Activated T-helper 1 cell treated with anti-CD3 and anti-CD28 coated beads, Interleukin-12 subunit alpha, Interleukin-12 subunit beta, Interleukin-2, Interleukin-4 antibody, amounts not matched to agents 30 ng/mL and 10 ng/mL and 1 ng/mL, durations not matched to agents 14 hours and 24 hours and 36 hours (primary cell): ENCODE measurements at regions not wholly inside any gene's neighbourhood (a gene's known extent, or its start where the extent isn't known, plus 50 kb on each side); places are given as distances from the start of the nearest gene placed in this dataset.

Experiments
- DNase-seq: peaks from one replicate; pipeline ENCODE4 v3.0.0; 2021; ENCODE audit warnings: low spot score
- H3K27ac Mint-ChIP-seq: one replicate; pipeline ENCODE4 v1.8.0; 2021; ENCODE audit warnings: mild to moderate bottlenecking, mixed read lengths
- H3K27me3 Mint-ChIP-seq: one replicate; pipeline ENCODE4 v1.8.0; 2022; ENCODE audit warnings: mild to moderate bottlenecking, moderate library complexity, mixed read lengths; ENCODE audit not compliant: insufficient read depth
- H3K36me3 Mint-ChIP-seq: one replicate; pipeline ENCODE4 v1.8.0; 2021; ENCODE audit warnings: low read depth, mixed read lengths
- H3K4me1 Mint-ChIP-seq: one replicate; pipeline ENCODE4 v1.8.0; 2021; ENCODE audit warnings: low read depth, mixed read lengths
- H3K4me3 Mint-ChIP-seq: one replicate; pipeline ENCODE4 v1.8.0; 2021; ENCODE audit warnings: mild to moderate bottlenecking, moderate library complexity, mixed read lengths
- H3K9me3 Mint-ChIP-seq: one replicate; pipeline ENCODE4 v1.8.0; 2021; ENCODE audit warnings: mixed read lengths
- intact Hi-C: fragments of 100-400 bp; cut with micrococcal nuclease; formaldehyde crosslinking; loops from one replicate; pipeline ENCODE4 v1.15.1; 2024

GRCh38 chr7:28269700-28270361 is 89.2 kb upstream of the JAZF1 start:
- no peak for DNase-seq
- intact Hi-C loops: no loop called here
- Mint-ChIP-seq H3K27me3 (peaks cover 17% of the 10 kb centered on the region), H3K9me3 (peaks cover 8% of the 10 kb centered on the region), H3K4me1 (no peaks in the 10 kb centered on the region), H3K36me3 (peaks cover 3% of the 10 kb centered on the region), H3K4me3 (no peak overlapping the region), H3K27ac (no peak overlapping the region)

- intact Hi-C loops: no loop called here
- no peak overlapping the region for H3K4me3 Mint-ChIP-seq
- no peak overlapping the region for H3K27ac Mint-ChIP-seq
- no peaks in the 10 kb centered on the region for H3K4me1 Mint-ChIP-seq
- peaks cover 3% of the 10 kb centered on the region for H3K36me3 Mint-ChIP-seq
- peaks cover 8% of the 10 kb centered on the region for H3K9me3 Mint-ChIP-seq
- H3K27me3 Mint-ChIP-seq: peaks cover 17% of the 10 kb centered on the region
- DNase-seq: no peak
Observed at GRCh38 chr7:28270536-28270935, 89.9 kb upstream of the JAZF1 start.

GRCh38 chr7:28272461-28272877 is 91.9 kb upstream of the JAZF1 start:
- peaks cover 8% of the 10 kb centered on the region for H3K9me3 Mint-ChIP-seq
- H3K27me3 Mint-ChIP-seq: peaks cover 19% of the 10 kb centered on the region
- intact Hi-C loops: no loop called here
- no peaks in the 10 kb centered on the region for H3K4me1 Mint-ChIP-seq
- DNase-seq: no peak
- no peak overlapping the region for H3K4me3 Mint-ChIP-seq
- peaks cover 3% of the 10 kb centered on the region for H3K36me3 Mint-ChIP-seq
- no peak overlapping the region for H3K27ac Mint-ChIP-seq

- peaks cover 3% of the 10 kb centered on the region for H3K36me3 Mint-ChIP-seq
- intact Hi-C loops: no loop called here
- H3K4me1 Mint-ChIP-seq: no peaks in the 10 kb centered on the region
- H3K9me3 Mint-ChIP-seq: peaks cover 8% of the 10 kb centered on the region
- no peak overlapping the region for H3K4me3 Mint-ChIP-seq
- H3K27me3 Mint-ChIP-seq: peaks cover 8% of the 10 kb centered on the region
- no peak overlapping the region for H3K27ac Mint-ChIP-seq
- DNase-seq: no peak
Observed at GRCh38 chr7:28276298-28276697, 95.7 kb upstream of the JAZF1 start.

- no peak overlapping the region for H3K4me3 Mint-ChIP-seq
- peaks cover 4% of the 10 kb centered on the region for H3K27me3 Mint-ChIP-seq
- peaks cover 6% of the 10 kb centered on the region for H3K9me3 Mint-ChIP-seq
- DNase-seq: no peak
- intact Hi-C loops: no loop called here
- H3K4me1 Mint-ChIP-seq: no peaks in the 10 kb centered on the region
- peaks cover 2% of the 10 kb centered on the region for H3K36me3 Mint-ChIP-seq
- no peak overlapping the region for H3K27ac Mint-ChIP-seq
Observed at GRCh38 chr7:28277364-28277763, 96.8 kb upstream of the JAZF1 start.

GRCh38 chr7:28277958-28278357 is 97.4 kb upstream of the JAZF1 start:
- DNase-seq: no peak
- peaks cover 4% of the 10 kb centered on the region for H3K9me3 Mint-ChIP-seq
- H3K36me3 Mint-ChIP-seq: no peaks in the 10 kb centered on the region
- peaks cover 2% of the 10 kb centered on the region for H3K27me3 Mint-ChIP-seq
- intact Hi-C loops: no loop called here
- H3K27ac Mint-ChIP-seq: no peak overlapping the region
- no peaks in the 10 kb centered on the region for H3K4me1 Mint-ChIP-seq
- no peak overlapping the region for H3K4me3 Mint-ChIP-seq

GRCh38 chr7:28280516-28280915 is 99.9 kb upstream of the JAZF1 start:
- no peaks in the 10 kb centered on the region for H3K4me1 Mint-ChIP-seq
- no peak overlapping the region for H3K4me3 Mint-ChIP-seq
- H3K27me3 Mint-ChIP-seq: peaks cover 5% of the 10 kb centered on the region
- H3K9me3 Mint-ChIP-seq: no peaks in the 10 kb centered on the region
- no peak for DNase-seq
- no peak overlapping the region for H3K27ac Mint-ChIP-seq
- intact Hi-C loops: no loop called here
- no peaks in the 10 kb centered on the region for H3K36me3 Mint-ChIP-seq

GRCh38 chr7:28290496-28290895 is 109.9 kb upstream of the JAZF1 start:
- DNase-seq: no peak
- peaks cover 36% of the 10 kb centered on the region for H3K27me3 Mint-ChIP-seq
- intact Hi-C loops: loop anchor here (5.0 kb wide), 1 partner anchor 253 kb away; no protein-coding TSS in a partner anchor
- H3K4me3 Mint-ChIP-seq: no peak overlapping the region
- H3K4me1 Mint-ChIP-seq: peaks cover 8% of the 10 kb centered on the region
- no peaks in the 10 kb centered on the region for H3K9me3 Mint-ChIP-seq
- H3K27ac Mint-ChIP-seq: no peak overlapping the region
- no peaks in the 10 kb centered on the region for H3K36me3 Mint-ChIP-seq

GRCh38 chr7:28291559-28291958 is 111.0 kb upstream of the JAZF1 start:
- intact Hi-C loops: loop anchor here (5.0 kb wide), 1 partner anchor 254 kb away; no protein-coding TSS in a partner anchor
- Mint-ChIP-seq H3K9me3 (no peaks in the 10 kb centered on the region), H3K4me3 (no peak overlapping the region), H3K27ac (no peak overlapping the region), H3K36me3 (no peaks in the 10 kb centered on the region), H3K4me1 (peaks cover 8% of the 10 kb centered on the region), H3K27me3 (peaks cover 31% of the 10 kb centered on the region)
- no peak for DNase-seq

- no peaks in the 10 kb centered on the region for H3K36me3 Mint-ChIP-seq
Observed at GRCh38 chr7:28292834-28293526, 112.4 kb upstream of the JAZF1 start.

GRCh38 chr7:28293527-28293835 is 112.9 kb upstream of the JAZF1 start:
- no peaks in the 10 kb centered on the region for H3K36me3 Mint-ChIP-seq
- H3K4me1 Mint-ChIP-seq: peaks cover 8% of the 10 kb centered on the region
- peaks cover 28% of the 10 kb centered on the region for H3K27me3 Mint-ChIP-seq
- intact Hi-C loops: loop anchor here (1.0 to 5.0 kb wide), 3 partner anchors 54 to 256 kb away; no protein-coding TSS in a partner anchor
- no peak for DNase-seq
- H3K27ac Mint-ChIP-seq: no peak overlapping the region
- H3K4me3 Mint-ChIP-seq: no peak overlapping the region
- no peaks in the 10 kb centered on the region for H3K9me3 Mint-ChIP-seq

More at GRCh38 chr7:28292834-28293526, 112.4 kb upstream of the JAZF1 start:
- peaks cover 8% of the 10 kb centered on the region for H3K4me1 Mint-ChIP-seq
- peaks cover 28% of the 10 kb centered on the region for H3K27me3 Mint-ChIP-seq
- no peak overlapping the region for H3K4me3 Mint-ChIP-seq
- H3K9me3 Mint-ChIP-seq: no peaks in the 10 kb centered on the region
- no peak for DNase-seq
- intact Hi-C loops: loop anchor here (1.0 to 5.0 kb wide), 3 partner anchors 54 to 256 kb away; no protein-coding TSS in a partner anchor
- no peak overlapping the region for H3K27ac Mint-ChIP-seq

GRCh38 chr7:28296571-28297483 is 115.5 kb upstream of the CREB5 start:
- peak; percentile 2 for DNase-seq
- H3K9me3 Mint-ChIP-seq: no peaks in the 10 kb centered on the region
- peaks cover 8% of the 10 kb centered on the region for H3K4me1 Mint-ChIP-seq
- H3K27me3 Mint-ChIP-seq: peaks cover 22% of the 10 kb centered on the region
- H3K36me3 Mint-ChIP-seq: no peaks in the 10 kb centered on the region
- no peak overlapping the region for H3K4me3 Mint-ChIP-seq
- intact Hi-C loops: loop anchor here (2.0 to 5.0 kb wide), 2 partner anchors 330 to 558 kb away; no protein-coding TSS in a partner anchor
- H3K27ac Mint-ChIP-seq: no peak overlapping the region
